Femur (tissue), 1 donor: ENCODE measurements at regions not wholly inside any gene's neighbourhood (a gene's known extent, or its start where the extent isn't known, plus 50 kb on each side); places are given as distances from the start of the nearest gene placed in this dataset.
"Not testable (repeated sequence)": the region's sequence is repeated elsewhere in the genome, so short reads cannot be mapped to it uniquely, and the experiment has no call there.

Experiments used
- DNase-seq: peaks from one replicate; pipeline ENCODE4 v3.0.0-alpha.2; 2017

- DNase-seq = no peak
These were observed 430.6 kb upstream of the ID2 start for GRCh38 chr2:8251291-8251690.

GRCh38 chr2:8251856-8252255 lies 430.0 kb upstream of the ID2 start:
- no peak for DNase-seq

GRCh38 chr2:8252997-8253694 lies 428.7 kb upstream of the ID2 start:
- no peak for DNase-seq

GRCh38 chr2:8253781-8254180 lies 428.1 kb upstream of the ID2 start:
- no peak for DNase-seq

- not testable (repeated sequence) for DNase-seq
These were observed 427.6 kb upstream of the ID2 start for GRCh38 chr2:8254214-8254613.

GRCh38 chr2:8254791-8255447 lies 426.9 kb upstream of the ID2 start:
- DNase-seq = no peak

- DNase-seq = no peak
These were observed 426.4 kb upstream of the ID2 start for GRCh38 chr2:8255448-8255800.

GRCh38 chr2:8256905-8257304 lies 425.0 kb upstream of the ID2 start:
- no peak for DNase-seq

- DNase-seq = no peak
These were observed 424.4 kb upstream of the ID2 start for GRCh38 chr2:8257502-8257901.

- DNase-seq = no peak
These were observed 423.4 kb upstream of the ID2 start for GRCh38 chr2:8258406-8258805.

GRCh38 chr2:8259106-8259840 lies 422.6 kb upstream of the ID2 start:
- no peak for DNase-seq

GRCh38 chr2:8259841-8260178 lies 422.0 kb upstream of the ID2 start:
- DNase-seq = no peak

- DNase-seq = no peak
These were observed 421.6 kb upstream of the ID2 start for GRCh38 chr2:8260213-8260612.

GRCh38 chr2:8263901-8264300 lies 418.0 kb upstream of the ID2 start:
- no peak for DNase-seq

GRCh38 chr2:8264981-8265380 lies 416.9 kb upstream of the ID2 start:
- no peak for DNase-seq

- DNase-seq = no peak
These were observed 416.2 kb upstream of the ID2 start for GRCh38 chr2:8265476-8266226.

- DNase-seq = no peak
These were observed 415.3 kb upstream of the ID2 start for GRCh38 chr2:8266563-8266962.

GRCh38 chr2:8267048-8267447 lies 414.8 kb upstream of the ID2 start:
- DNase-seq = no peak

- no peak for DNase-seq
These were observed 414.1 kb upstream of the ID2 start for GRCh38 chr2:8267721-8268120.

GRCh38 chr2:8268172-8268783 lies 413.6 kb upstream of the ID2 start:
- no peak for DNase-seq

GRCh38 chr2:8270699-8271098 lies 411.2 kb upstream of the ID2 start:
- no peak for DNase-seq

- DNase-seq = no peak
These were observed 410.4 kb upstream of the ID2 start for GRCh38 chr2:8271461-8271860.

- DNase-seq = no peak
These were observed 405.8 kb upstream of the ID2 start for GRCh38 chr2:8276026-8276425.
